Mammary epithelial cell (primary cell): ENCODE measurements at regions not wholly inside any gene's neighbourhood (a gene's known extent, or its start where the extent isn't known, plus 50 kb on each side); places are given as distances from the start of the nearest gene placed in this dataset.

ENCODE experiments used
- CTCF ChIP-seq, 2 donors: IDR thresholded peaks in 1 of 2; conservative IDR thresholded peaks in 1 of 2; 2 replicates each; pipeline ENCODE4 v1.5.1; 2011 to 2012; ENCODE audit warnings: inconsistent platforms in 2 of 2, low read length in 2 of 2, mild to moderate bottlenecking in 2 of 2, control low read depth in 1 of 2, low read depth in 1 of 2; ENCODE audit not compliant: insufficient read depth in 1 of 2; ENCODE audit errors: extremely low read depth in 1 of 2
- EZH2 ChIP-seq: IDR thresholded peaks from 2 replicates; pipeline ENCODE4 v1.6.1; 2012; ENCODE audit warnings: low read length, inconsistent platforms, borderline replicate concordance

- TF ChIP-seq CTCF (conservative IDR thresholded peaks at IDR 0.05 in 1 of 2, IDR thresholded peaks at IDR 0.05 in 1 of 2; ENCODE audit: extremely low read depth in 1 of 2, insufficient read depth in 1 of 2, low read depth in 1 of 2, low read length in 2 of 2) (no peak), EZH2 (no peak)
Observed at GRCh38 chr3:13190378-13190765, 117.1 kb upstream of the IQSEC1 start.
